DND-41 (cell line): ENCODE measurements at regions not wholly inside any gene's neighbourhood (a gene's known extent, or its start where the extent isn't known, plus 50 kb on each side); places are given as distances from the start of the nearest gene placed in this dataset.

Source experiments
- CTCF ChIP-seq: IDR thresholded peaks from 2 replicates; pipeline ENCODE4 v1.5.1; 2012; ENCODE audit warnings: borderline replicate concordance, low read length, moderate library complexity, mild to moderate bottlenecking; ENCODE audit not compliant: poor library complexity, severe bottlenecking; ENCODE audit errors: extremely low read depth
- EZH2 ChIP-seq: IDR thresholded peaks from 3 replicates; pipeline ENCODE4 v1.6.1; 2012; ENCODE audit warnings: borderline replicate concordance, low read depth, mild to moderate bottlenecking, moderate library complexity, low read length, inconsistent platforms; ENCODE audit not compliant: severe bottlenecking

- no peak for TF ChIP-seq CTCF
- TF ChIP-seq EZH2 = no peak
Observed at GRCh38 chr21:36247316-36248010, 72.5 kb upstream of the MORC3 start.
